Activated B cell treated with CpG ODN at 0.5 μM for 24 hours (primary cell): ENCODE measurements at regions not wholly inside any gene's neighbourhood (a gene's known extent, or its start where the extent isn't known, plus 50 kb on each side); places are given as distances from the start of the nearest gene placed in this dataset.

ENCODE experiments used
- ATAC-seq: fragments of 200-7000 bp; cut with Tn5 transposase; one replicate; pipeline ENCODE4 v1.10.0; 2021; ENCODE audit warnings: low read depth, mild to moderate bottlenecking, moderate library complexity
- CTCF ChIA-PET: fragments of 350-600 bp; sonication (Branson Sonifier 250); formaldehyde crosslinking; loops from one replicate; lab custom pipeline; 2021; ENCODE audit warnings: antibody characterized with exemption; lab: Charles Lee
- POLR2A ChIA-PET: fragments of 350-600 bp; sonication (Branson Sonifier 250); formaldehyde crosslinking; loops from one replicate; lab custom pipeline; 2021; ENCODE audit warnings: antibody characterized with exemption; lab: Charles Lee
- DNase-seq: peaks from one replicate; pipeline ENCODE4 v3.0.0; 2022
- H3K27ac Mint-ChIP-seq: one replicate; pipeline ENCODE4 v1.8.0; 2020; ENCODE audit warnings: mixed read lengths
- H3K27me3 Mint-ChIP-seq: one replicate; pipeline ENCODE4 v1.8.0; 2021; ENCODE audit warnings: mixed read lengths
- H3K36me3 Mint-ChIP-seq: one replicate; pipeline ENCODE4 v1.8.0; 2021; ENCODE audit warnings: low read depth, mixed read lengths
- H3K4me1 Mint-ChIP-seq: one replicate; pipeline ENCODE4 v1.8.0; 2021; ENCODE audit warnings: mixed read lengths
- H3K4me3 Mint-ChIP-seq: one replicate; pipeline ENCODE4 v1.8.0; 2020; ENCODE audit warnings: mild to moderate bottlenecking, mixed read lengths
- H3K9me3 Mint-ChIP-seq: one replicate; pipeline ENCODE4 v1.8.0; 2020; ENCODE audit warnings: mixed read lengths
- intact Hi-C: fragments of 100-400 bp; cut with micrococcal nuclease; formaldehyde crosslinking; loops from one replicate; pipeline ENCODE4 v1.15.1; 2024
- TF ChIP-seq, protein P1 (sequence below): fragments of 200-600 bp; IDR thresholded peaks from one replicate; pipeline ENCODE4 v1.8.0; 2022; ENCODE audit warnings: antibody characterized with exemption, mild to moderate bottlenecking

DNA sequence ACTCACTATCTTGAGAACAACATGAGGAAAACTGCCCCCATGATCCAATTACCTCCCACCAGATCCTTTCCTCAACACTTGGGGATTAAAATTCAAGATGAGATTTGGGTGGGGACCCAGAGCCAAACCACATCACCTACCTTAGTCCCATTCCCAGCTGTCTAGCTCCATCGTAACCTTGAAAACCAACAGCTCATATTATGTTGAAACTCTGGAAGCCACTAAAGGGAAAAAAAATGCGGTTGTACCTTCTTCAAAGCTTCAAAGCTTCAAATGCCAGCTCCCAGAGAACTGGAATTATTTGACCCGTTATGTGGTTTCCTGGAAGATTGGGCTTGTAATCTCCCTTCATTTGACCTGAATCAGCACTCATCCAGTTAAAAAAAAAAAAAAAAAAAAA, 223.1 kb upstream of the GPC6 start:
- POLR2A ChIA-PET, result no interaction called here
- no peaks in the 10 kb centered on the region for H3K4me1 Mint-ChIP-seq
- H3K27ac Mint-ChIP-seq, result no peak overlapping the region
- no peaks in the 10 kb centered on the region for H3K36me3 Mint-ChIP-seq
- ATAC-seq (no peak), DNase-seq (no peak)
- peaks cover 17% of the 10 kb centered on the region for H3K9me3 Mint-ChIP-seq
- TF ChIP-seq, protein P1, sequence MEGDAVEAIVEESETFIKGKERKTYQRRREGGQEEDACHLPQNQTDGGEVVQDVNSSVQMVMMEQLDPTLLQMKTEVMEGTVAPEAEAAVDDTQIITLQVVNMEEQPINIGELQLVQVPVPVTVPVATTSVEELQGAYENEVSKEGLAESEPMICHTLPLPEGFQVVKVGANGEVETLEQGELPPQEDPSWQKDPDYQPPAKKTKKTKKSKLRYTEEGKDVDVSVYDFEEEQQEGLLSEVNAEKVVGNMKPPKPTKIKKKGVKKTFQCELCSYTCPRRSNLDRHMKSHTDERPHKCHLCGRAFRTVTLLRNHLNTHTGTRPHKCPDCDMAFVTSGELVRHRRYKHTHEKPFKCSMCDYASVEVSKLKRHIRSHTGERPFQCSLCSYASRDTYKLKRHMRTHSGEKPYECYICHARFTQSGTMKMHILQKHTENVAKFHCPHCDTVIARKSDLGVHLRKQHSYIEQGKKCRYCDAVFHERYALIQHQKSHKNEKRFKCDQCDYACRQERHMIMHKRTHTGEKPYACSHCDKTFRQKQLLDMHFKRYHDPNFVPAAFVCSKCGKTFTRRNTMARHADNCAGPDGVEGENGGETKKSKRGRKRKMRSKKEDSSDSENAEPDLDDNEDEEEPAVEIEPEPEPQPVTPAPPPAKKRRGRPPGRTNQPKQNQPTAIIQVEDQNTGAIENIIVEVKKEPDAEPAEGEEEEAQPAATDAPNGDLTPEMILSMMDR, result no peak
- no peaks in the 10 kb centered on the region for H3K27me3 Mint-ChIP-seq
- intact Hi-C loops, result no loop called here
- CTCF ChIA-PET, result no interaction called here
- no peak overlapping the region for H3K4me3 Mint-ChIP-seq

DNA sequence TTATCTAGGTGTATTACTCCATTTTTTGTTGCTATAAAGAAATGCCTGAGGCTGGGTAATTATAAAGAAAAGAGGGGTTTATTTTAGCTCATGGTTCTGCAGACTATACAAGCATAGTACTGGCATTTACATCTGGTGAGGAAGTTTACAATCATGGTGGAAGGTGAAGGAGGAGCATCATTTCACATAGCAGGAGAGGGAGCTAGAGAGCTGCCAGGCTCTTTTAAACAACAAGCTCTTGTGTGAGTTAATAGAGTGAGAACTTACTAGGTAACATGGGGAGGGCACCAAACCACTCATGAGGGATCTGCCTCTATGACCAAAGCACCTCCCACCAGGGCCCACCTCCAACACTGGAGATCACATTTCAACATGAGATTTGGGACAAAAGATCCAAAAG, 221.7 kb upstream of the GPC6 start:
- CTCF ChIA-PET, result no interaction called here
- Mint-ChIP-seq H3K4me1 (no peaks in the 10 kb centered on the region), H3K4me3 (no peak overlapping the region), H3K27ac (no peak overlapping the region), H3K36me3 (no peaks in the 10 kb centered on the region), H3K27me3 (no peaks in the 10 kb centered on the region), H3K9me3 (peaks cover 17% of the 10 kb centered on the region)
- TF ChIP-seq, protein P1, result no peak
- DNase-seq (no peak), ATAC-seq (no peak)
- intact Hi-C loops, result no loop called here
- POLR2A ChIA-PET, result no interaction called here

DNA sequence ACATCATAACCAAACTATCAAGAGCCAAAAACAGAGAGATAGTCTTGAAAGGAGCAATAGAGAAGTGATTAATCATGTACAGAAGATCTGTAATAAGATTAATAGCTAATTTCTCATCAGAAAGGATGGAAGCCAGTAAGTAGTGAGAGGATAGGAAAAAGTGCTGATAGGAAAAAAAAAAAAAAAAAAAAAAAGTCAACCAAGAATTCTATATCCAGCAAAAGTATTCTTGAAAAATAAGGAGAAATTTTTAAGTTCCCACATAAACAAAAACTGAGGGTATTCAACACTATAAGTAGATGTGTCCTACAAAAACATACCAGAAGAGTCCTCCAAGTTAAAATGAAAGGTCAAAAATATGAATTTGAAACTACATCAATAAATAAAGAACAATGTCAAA, 218.7 kb upstream of the GPC6 start:
- H3K9me3 Mint-ChIP-seq, result peaks cover 12% of the 10 kb centered on the region
- TF ChIP-seq, protein P1, result no peak
- H3K4me3 Mint-ChIP-seq, result no peak overlapping the region
- no peak overlapping the region for H3K27ac Mint-ChIP-seq
- intact Hi-C loops, result no loop called here
- H3K27me3 Mint-ChIP-seq, result no peaks in the 10 kb centered on the region
- H3K36me3 Mint-ChIP-seq, result no peaks in the 10 kb centered on the region
- CTCF ChIA-PET, result no interaction called here
- H3K4me1 Mint-ChIP-seq, result no peaks in the 10 kb centered on the region
- DNase-seq, result no peak
- POLR2A ChIA-PET, result no interaction called here
- ATAC-seq, result no peak

DNA sequence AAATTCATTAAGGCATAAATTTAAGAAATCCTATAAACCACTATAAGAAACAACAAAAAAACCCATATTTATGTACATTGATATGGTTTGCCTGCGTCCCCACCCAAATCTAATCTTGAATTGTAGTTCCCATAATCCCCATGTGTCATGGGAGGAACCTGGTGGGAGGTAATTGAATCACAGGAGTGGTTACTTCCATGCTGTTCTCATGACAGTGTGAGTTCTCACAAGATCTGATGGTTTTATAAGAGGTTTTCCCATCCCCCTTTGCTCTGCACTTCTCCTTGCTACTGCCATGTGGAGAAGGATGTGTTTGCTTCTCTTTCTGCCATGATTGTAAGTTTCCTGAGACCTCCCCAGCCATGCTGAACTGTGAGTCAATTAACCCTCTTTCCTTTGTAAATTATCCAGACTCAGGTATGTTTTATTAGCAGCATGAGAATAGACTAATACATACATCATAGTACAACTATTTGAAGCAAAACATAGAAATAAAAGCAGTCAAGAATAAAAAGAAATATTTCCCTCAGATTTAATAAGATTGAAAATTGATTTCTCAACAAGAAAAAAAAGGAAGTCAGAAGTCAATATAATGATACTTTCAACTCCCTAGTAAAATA, 209.0 kb upstream of the GPC6 start:
- no peak overlapping the region for H3K4me3 Mint-ChIP-seq
- no peak for ATAC-seq

DNA sequence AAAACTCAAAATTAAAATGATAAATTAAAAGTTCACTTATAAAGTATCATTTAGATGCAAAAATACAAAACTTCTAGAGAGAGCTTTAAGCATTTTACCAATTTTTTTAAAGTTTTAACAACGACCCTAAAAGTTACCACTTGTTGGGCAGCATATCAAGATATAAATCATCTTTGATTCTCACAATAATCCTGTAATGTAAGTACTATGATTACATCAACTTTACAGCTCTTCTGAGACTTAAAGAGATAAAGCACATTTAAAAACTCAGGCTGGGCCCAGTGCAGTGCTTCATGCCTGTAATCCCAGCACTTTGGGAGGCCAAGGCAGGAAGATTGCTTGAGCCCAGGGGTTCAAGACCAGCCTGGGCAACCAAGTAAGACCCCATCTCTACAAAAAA, 202.7 kb upstream of the GPC6 start:
- POLR2A ChIA-PET, result no interaction called here
- CTCF ChIA-PET, result no interaction called here
- H3K9me3 Mint-ChIP-seq, result peaks cover 7% of the 10 kb centered on the region
- TF ChIP-seq, protein P1, result no peak
- H3K4me3 Mint-ChIP-seq, result no peak overlapping the region
- intact Hi-C loops, result no loop called here
- no peak overlapping the region for H3K27ac Mint-ChIP-seq
- ATAC-seq (no peak), DNase-seq (no peak)
- H3K4me1 Mint-ChIP-seq, result no peaks in the 10 kb centered on the region
- no peaks in the 10 kb centered on the region for H3K36me3 Mint-ChIP-seq
- H3K27me3 Mint-ChIP-seq, result no peaks in the 10 kb centered on the region

More for the DNA sequence above, 209.0 kb upstream of the GPC6 start:
- CTCF ChIA-PET, result no interaction called here
- no peak for DNase-seq
- no peak overlapping the region for H3K27ac Mint-ChIP-seq
- POLR2A ChIA-PET, result no interaction called here
- intact Hi-C loops, result no loop called here
- H3K4me1 Mint-ChIP-seq, result no peaks in the 10 kb centered on the region
- H3K27me3 Mint-ChIP-seq, result no peaks in the 10 kb centered on the region
- TF ChIP-seq, protein P1, result no peak
- H3K9me3 Mint-ChIP-seq, result peaks cover 31% of the 10 kb centered on the region
- H3K36me3 Mint-ChIP-seq, result no peaks in the 10 kb centered on the region
